ENCODE measurements at regions not wholly inside any gene's neighbourhood (a gene's known extent, or its start where the extent isn't known, plus 50 kb on each side); places are given as distances from the start of the nearest gene placed in this dataset.
"Not testable (repeated sequence)": the region's sequence is repeated elsewhere in the genome, so short reads cannot be mapped to it uniquely, and the experiment has no call there.

GRCh38 chrX:150229030-150229429, 134.1 kb upstream of the MAMLD1 start:
- no peaks in the 10 kb centered on the region for H3K27me3 ChIP-seq (ENCODE audit: insufficient read depth, poor library complexity, severe bottlenecking)
- TF ChIP-seq, protein P1, sequence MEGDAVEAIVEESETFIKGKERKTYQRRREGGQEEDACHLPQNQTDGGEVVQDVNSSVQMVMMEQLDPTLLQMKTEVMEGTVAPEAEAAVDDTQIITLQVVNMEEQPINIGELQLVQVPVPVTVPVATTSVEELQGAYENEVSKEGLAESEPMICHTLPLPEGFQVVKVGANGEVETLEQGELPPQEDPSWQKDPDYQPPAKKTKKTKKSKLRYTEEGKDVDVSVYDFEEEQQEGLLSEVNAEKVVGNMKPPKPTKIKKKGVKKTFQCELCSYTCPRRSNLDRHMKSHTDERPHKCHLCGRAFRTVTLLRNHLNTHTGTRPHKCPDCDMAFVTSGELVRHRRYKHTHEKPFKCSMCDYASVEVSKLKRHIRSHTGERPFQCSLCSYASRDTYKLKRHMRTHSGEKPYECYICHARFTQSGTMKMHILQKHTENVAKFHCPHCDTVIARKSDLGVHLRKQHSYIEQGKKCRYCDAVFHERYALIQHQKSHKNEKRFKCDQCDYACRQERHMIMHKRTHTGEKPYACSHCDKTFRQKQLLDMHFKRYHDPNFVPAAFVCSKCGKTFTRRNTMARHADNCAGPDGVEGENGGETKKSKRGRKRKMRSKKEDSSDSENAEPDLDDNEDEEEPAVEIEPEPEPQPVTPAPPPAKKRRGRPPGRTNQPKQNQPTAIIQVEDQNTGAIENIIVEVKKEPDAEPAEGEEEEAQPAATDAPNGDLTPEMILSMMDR (IDR thresholded peaks at IDR 0.05; ENCODE audit: insufficient read depth, low read length): no peak
- no peak for TF ChIP-seq POLR2AphosphoS5 (IDR thresholded peaks at IDR 0.05; ENCODE audit: low read depth)

GRCh38 chrX:150229481-150229880, 133.6 kb upstream of the MAMLD1 start:
- Histone ChIP-seq H3K27ac (replicated peaks) (no peak overlapping the region), H3K27me3 (ENCODE audit: insufficient read depth, poor library complexity, severe bottlenecking) (no peaks in the 10 kb centered on the region), H3K4me3 (replicated peaks; ENCODE audit: insufficient read depth, low read length) (no peak overlapping the region)
- DNase-seq (ENCODE audit: low read depth in 1 of 2, low spot score in 1 of 2): no peak
- TF ChIP-seq SPI1 (IDR thresholded peaks at IDR 0.05; ENCODE audit: borderline replicate concordance, low read depth) (no peak), GABPA (IDR thresholded peaks at IDR 0.05; ENCODE audit: low read depth) (no peak), POLR2AphosphoS5 (IDR thresholded peaks at IDR 0.05; ENCODE audit: low read depth) (no peak), REST (IDR thresholded peaks at IDR 0.05; ENCODE audit: insufficient replicate concordance, low read depth) (no peak)
- TF ChIP-seq, protein P1 (IDR thresholded peaks at IDR 0.05; ENCODE audit: insufficient read depth, low read length): no peak

More at GRCh38 chrX:150229030-150229429, 134.1 kb upstream of the MAMLD1 start:
- no peak for DNase-seq (ENCODE audit: low read depth in 1 of 2, low spot score in 1 of 2)
- Histone ChIP-seq H3K4me3 (replicated peaks; ENCODE audit: insufficient read depth, low read length) (no peak overlapping the region), H3K27ac (replicated peaks) (no peak overlapping the region)

DNA sequence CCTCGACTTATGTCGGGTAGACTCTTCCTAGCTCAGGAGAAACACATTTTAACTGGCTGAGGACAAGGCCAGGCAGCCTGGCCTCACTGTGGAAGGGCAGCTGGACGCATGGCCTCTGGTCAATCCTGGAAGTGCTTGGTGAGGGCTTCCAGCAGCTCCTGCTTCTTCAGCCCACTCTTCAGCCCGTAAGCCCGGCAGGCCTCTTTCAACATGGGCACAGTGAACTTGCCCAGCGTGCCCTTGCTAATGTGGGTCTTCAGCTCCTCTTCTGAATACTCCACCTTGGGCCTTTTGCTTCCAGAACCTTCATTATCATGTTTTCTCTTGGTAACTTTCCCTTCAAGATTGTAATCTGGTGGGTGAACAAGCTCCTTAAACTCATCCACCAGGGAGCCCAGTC, 132.2 kb upstream of the MAMLD1 start:
- DNase-seq (ENCODE audit: low read depth in 1 of 2, low spot score in 1 of 2); H3K27me3 ChIP-seq (ENCODE audit: insufficient read depth, poor library complexity, severe bottlenecking); H3K4me3 ChIP-seq (replicated peaks; ENCODE audit: insufficient read depth, low read length); H3K27ac ChIP-seq (replicated peaks): not testable (repeated sequence)

- not testable (repeated sequence) for H3K27me3 ChIP-seq (ENCODE audit: insufficient read depth, poor library complexity, severe bottlenecking); H3K4me3 ChIP-seq (replicated peaks; ENCODE audit: insufficient read depth, low read length); H3K27ac ChIP-seq (replicated peaks); DNase-seq (ENCODE audit: low read depth in 1 of 2, low spot score in 1 of 2)
These were observed 131.7 kb upstream of the MAMLD1 start for GRCh38 chrX:150231368-150231767.

GRCh38 chrX:150232222-150232621, 130.9 kb upstream of the MAMLD1 start:
- H3K27ac ChIP-seq (replicated peaks); H3K27me3 ChIP-seq (ENCODE audit: insufficient read depth, poor library complexity, severe bottlenecking); H3K4me3 ChIP-seq (replicated peaks; ENCODE audit: insufficient read depth, low read length); DNase-seq (ENCODE audit: low read depth in 1 of 2, low spot score in 1 of 2): not testable (repeated sequence)

GRCh38 chrX:150234126-150234525, 129.0 kb upstream of the MAMLD1 start:
- TF ChIP-seq SPI1 (IDR thresholded peaks at IDR 0.05; ENCODE audit: borderline replicate concordance, low read depth) (no peak), POLR2AphosphoS5 (IDR thresholded peaks at IDR 0.05; ENCODE audit: low read depth) (no peak), REST (IDR thresholded peaks at IDR 0.05; ENCODE audit: insufficient replicate concordance, low read depth) (no peak), GABPA (IDR thresholded peaks at IDR 0.05; ENCODE audit: low read depth) (no peak)
- TF ChIP-seq, protein P1 (IDR thresholded peaks at IDR 0.05; ENCODE audit: insufficient read depth, low read length): no peak
- no peak for DNase-seq (ENCODE audit: low read depth in 1 of 2, low spot score in 1 of 2)
- Histone ChIP-seq H3K27ac (replicated peaks) (no peak overlapping the region), H3K4me3 (replicated peaks; ENCODE audit: insufficient read depth, low read length) (no peak overlapping the region), H3K27me3 (ENCODE audit: insufficient read depth, poor library complexity, severe bottlenecking) (no peaks in the 10 kb centered on the region)
